WTC11 (cell line): ENCODE measurements at regions not wholly inside any gene's neighbourhood (a gene's known extent, or its start where the extent isn't known, plus 50 kb on each side); places are given as distances from the start of the nearest gene placed in this dataset.

Experiments used
- CTCF ChIP-seq: fragments of 200-600 bp; IDR thresholded peaks from 2 replicates; pipeline ENCODE4 v1.8.0; 2022; ENCODE audit warnings: antibody characterized with exemption
- MYBL2 ChIP-seq: sonication (generic); formaldehyde crosslinking; IDR thresholded peaks from 2 replicates; pipeline ENCODE4 v1.8.1; 2023; ENCODE audit warnings: mild to moderate bottlenecking, moderate library complexity, missing genetic modification reagents
- NFE2L1 ChIP-seq: sonication (generic); formaldehyde crosslinking; IDR thresholded peaks from 2 replicates; pipeline ENCODE4 v1.8.1; 2023; ENCODE audit warnings: missing genetic modification reagents
- USF2 ChIP-seq: sonication (generic); formaldehyde crosslinking; IDR thresholded peaks from 2 replicates; pipeline ENCODE4 v1.8.1; 2023; ENCODE audit warnings: mild to moderate bottlenecking, missing genetic modification reagents, moderate library complexity

- TF ChIP-seq NFE2L1 (CRISPR knock-in tag) (no peak), USF2 (CRISPR knock-in tag) (no peak), CTCF (no peak), MYBL2 (CRISPR knock-in tag) (no peak)
These were observed 1075.1 kb downstream of the AGBL1 start for GRCh38 chr15:87154761-87155160.
